ENCODE measurements at regions not wholly inside any gene's neighbourhood (a gene's known extent, or its start where the extent isn't known, plus 50 kb on each side); places are given as distances from the start of the nearest gene placed in this dataset.
"Not testable (repeated sequence)": the region's sequence is repeated elsewhere in the genome, so short reads cannot be mapped to it uniquely, and the experiment has no call there.

DNA sequence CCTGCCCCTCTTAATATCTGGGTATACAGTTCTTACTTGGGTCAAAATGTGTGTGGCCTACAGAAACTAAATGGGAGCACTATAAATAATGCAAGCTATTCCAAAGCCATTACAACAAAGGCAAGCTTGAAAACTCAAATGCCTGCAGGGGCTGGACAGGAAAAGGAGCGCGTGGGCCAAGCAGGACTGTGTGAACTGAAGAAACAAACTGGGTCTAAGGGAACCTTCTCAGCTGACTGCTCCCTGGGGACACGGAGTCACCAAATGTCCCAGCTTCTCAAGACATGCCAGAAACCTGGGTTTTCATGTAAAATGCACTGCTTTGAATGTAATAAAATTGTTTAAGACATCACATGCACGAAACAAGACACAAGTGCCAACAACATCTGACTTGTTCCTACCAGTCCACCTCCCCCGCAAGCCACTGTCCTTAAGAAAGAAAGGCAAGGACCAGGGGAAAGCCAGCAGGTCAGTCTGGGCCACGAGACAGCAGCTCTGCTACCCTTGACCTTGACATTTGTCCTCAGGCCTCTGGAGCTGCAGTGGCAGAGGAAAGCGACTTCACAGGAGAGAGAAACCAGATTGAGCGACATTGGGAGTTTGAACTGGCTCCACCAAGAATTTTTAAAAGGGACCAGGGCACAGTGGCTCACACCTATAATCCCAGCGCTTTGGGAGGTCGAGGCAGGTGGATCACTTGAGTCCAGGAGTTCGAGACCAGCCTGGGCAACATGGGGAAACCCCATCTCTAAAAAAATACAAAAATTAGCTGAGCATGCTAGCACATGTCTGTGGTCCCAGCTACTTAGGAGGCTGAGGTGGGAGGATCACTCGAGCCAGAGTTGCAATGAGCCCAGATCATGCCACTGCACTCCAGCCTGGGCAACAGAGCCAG, 89.7 kb upstream of the SH3BP4 start:
- DNase-seq (ENCODE audit: low spot score), result no peak

DNA sequence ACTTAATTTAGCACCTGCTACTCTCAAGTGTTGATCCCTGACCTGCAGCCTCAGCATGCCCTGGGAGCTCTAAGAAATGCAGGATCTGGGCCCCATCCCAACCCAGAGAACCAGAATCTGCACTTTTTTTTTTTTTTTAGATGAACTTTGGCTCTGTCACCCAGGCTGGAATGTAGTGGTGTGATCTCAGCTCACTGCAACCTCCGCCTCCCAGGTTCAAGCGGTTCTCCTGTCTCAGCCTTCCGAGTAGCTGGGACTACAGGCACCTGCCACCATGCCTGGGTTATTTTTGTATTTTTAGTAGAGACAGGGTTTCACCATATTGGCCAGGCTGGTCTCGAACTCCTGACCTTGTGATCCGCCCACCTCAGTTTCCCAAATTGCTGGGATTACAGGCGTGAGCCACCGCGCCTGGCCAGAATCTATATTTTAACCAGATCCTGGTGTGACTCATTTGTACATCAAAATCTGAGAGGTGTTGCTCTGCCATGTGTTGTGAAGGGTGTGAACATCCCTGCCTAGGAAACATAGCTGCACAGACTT, 92.4 kb upstream of the SH3BP4 start:
- not testable (repeated sequence) for DNase-seq (ENCODE audit: low spot score)

DNA sequence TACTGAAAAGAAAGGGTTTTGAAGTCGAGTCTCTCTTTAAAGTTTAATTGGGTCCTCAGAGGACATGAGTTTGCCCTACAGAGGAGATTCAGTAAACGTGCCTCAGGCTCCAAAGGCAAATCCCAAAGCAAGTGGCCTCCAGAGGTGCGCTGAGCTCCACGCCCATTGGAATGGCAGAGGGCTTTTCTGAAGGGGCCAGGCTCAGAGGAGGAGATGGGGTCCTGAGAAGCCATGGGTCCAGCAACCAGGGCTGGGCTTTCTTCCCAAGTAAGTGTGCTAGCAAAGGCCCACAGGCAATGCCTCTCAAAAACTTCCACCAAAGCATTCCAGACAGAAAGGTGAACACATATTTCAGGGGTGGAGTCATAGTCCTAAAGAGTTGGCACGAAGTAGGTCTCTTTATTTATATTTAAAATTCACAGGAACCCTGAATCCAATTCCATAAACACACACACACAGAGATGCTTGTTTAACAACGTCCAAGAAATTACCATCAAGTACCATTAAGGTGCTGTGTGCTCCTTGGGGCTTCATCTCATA, 93.0 kb upstream of the SH3BP4 start:
- DNase-seq (ENCODE audit: low spot score), result no peak

DNA sequence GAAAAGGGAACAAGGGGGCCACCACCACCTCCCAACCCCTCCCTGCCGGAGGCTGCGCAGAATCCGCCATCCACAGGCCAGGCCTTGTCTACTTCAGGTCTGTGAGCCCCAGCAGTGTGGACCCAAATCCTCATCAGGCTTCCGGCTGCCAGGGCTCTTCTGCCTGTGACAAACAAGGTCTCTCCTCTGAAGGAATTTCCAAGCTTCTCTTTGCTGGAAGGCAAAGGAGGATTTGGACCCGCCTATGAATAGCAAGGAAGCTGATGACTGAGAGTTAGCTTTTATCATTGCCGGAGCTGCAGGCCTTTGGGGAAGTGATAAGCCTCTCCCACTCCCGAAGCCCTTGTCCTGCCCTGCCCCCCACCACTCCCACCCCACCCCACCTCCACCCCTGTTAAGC, 93.7 kb upstream of the SH3BP4 start:
- DNase-seq (ENCODE audit: low spot score), result no peak

DNA sequence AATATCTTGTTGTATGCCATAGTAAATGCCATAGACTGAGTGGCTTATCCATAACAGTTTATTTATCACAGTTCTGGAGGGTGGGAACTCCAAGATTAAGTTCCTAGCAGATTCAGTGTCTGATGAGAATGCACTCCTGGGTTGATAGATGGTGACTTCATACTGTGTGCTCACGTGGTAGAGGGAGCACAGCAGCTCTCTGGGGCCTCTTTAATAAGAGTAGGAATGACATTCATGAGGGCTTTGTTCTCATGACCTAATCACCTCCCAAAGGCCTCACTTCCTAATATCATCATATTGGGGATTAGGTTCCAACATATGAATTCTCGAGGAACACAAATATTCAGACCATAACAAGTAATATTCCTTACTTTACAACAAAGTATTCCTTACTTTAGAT, 98.1 kb upstream of the SH3BP4 start:
- DNase-seq (ENCODE audit: low spot score), result peak; percentile 23

DNA sequence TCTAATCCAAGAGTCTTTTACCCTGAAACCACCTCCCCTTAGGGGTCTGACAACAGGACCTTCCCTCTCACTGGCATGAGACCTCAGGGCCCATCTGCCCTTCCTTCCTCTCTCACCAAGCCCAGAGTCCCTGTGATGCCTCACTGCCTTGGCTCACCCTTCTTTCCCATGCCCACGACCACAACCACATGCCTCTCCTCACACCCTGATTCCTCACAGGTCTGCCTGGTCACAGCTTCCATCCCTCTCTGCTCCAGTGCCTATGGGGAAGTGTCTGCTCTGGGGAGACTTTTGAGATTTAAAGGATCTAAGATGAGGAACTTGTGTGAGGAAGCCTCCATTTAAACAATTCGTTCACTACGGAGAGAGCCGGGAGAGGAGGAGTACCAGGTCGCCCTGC, 98.9 kb upstream of the SH3BP4 start:
- DNase-seq (ENCODE audit: low spot score), result peak; percentile 68

DNA sequence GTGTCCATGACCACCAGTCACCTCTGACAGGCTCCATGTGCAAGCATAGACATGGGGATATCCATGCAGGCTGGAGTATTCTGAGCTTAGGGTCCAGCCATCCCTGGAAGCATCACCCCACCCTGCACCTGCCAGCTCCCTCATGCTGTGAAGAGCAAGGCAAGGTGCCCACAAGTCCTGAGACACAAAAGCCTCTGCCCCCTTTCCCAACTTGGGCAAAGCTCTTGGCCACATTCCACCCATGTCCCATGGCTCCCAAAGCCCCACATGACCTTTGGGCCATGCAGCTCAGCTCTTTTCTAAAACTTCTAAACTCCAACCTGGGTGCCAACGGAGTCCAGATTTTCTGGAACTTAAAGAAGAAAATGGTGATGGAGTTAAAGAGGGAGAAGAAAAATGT, 99.8 kb upstream of the SH3BP4 start:
- no peak for DNase-seq (ENCODE audit: low spot score)

DNA sequence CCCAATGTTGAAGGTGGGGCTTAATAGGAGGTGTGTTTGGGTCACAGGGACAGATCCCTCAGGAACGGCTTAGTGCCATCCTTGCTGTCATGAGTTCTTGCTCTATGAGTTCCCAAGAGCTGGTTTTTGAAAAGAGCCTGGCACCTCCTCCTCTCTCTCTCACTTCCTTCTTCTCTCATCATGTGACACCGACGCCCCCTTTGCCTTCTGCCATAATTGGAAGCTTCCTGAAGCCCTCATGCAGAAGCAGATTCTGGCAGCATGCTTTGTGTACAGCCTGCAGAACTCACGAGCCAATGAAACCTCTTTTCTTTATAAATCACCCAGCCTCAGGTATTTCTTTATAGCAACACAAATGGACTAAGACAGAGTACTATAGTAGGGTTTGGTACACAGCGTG, 100.4 kb upstream of the SH3BP4 start:
- no peak for DNase-seq (ENCODE audit: low spot score)

DNA sequence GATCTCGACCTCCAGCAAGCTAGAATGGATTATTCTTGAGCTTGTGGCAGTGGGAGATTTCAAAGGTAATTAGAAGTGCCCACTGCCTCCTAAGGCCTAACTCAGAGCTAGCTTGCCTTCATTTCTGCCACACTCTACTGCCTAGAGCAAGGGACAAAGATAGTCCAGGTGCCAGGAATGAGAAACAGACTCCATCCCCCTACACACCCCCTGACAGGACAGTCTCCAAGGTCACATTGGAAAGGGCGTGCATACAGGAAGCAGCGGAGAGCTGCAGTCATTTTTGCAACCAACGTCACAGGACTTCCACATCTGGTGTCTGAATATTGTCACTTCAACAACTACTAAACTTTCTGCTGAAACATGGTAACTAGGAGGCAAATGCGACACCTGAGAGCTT, 101.0 kb upstream of the SH3BP4 start:
- no peak for DNase-seq (ENCODE audit: low spot score)

DNA sequence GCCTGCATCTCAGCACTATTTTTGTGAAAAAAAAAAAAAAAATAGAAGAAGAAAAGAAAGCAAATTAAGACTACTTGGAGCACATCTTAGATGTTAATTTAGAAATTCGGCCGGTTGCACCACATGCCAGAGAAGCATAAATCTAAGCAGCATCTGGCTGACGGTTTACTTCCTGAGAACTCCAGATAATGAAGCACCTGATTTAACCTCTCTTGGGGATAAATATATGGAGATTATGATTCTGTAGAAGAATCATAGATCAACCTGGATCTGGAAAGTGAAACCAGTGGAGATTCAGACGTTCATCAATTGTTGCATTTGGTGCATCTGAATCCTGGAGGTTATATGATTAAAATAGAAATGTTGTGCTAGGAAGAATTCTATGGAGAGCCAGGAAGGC, 102.1 kb upstream of the SH3BP4 start:
- no peak for DNase-seq (ENCODE audit: low spot score)

DNA sequence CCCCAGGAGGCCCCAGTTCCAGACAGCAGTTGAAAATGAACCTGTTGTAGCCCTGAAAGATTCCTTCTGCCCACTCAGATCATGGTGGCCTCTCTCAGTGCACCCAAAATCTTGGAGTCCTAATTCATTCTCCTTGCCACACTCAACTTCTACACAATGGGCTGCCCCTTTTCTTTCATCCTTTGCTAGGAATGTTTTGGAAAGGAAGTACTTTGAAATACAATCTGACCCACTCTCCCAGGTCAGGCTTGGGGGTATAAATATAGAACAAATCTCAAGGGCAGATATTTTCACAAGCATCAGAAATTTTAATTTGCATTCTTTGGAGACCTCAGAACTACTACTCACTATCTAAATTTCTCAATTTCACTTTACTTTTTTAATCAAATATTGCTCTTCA, 103.2 kb upstream of the SH3BP4 start:
- DNase-seq (ENCODE audit: low spot score), result no peak

DNA sequence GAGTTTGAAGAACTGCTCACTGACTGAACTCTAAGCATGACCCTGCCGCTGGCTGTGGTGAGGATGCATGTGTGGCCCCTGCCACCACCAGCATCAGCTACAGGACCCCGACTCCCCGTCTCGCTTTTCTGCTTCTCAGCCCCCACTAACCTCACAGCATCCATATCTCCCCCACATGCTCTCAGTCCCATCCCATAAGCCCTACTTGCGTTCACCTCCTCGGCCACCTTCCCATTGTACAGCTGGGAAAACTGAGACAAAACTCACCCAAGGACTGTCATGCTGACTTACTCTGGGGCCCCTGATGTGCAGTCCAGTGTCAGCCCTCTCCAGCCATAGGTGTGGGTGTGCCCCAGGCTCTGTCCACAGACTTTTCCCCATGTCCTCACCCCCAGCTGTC, 104.2 kb upstream of the SH3BP4 start:
- no peak for DNase-seq (ENCODE audit: low spot score)

DNA sequence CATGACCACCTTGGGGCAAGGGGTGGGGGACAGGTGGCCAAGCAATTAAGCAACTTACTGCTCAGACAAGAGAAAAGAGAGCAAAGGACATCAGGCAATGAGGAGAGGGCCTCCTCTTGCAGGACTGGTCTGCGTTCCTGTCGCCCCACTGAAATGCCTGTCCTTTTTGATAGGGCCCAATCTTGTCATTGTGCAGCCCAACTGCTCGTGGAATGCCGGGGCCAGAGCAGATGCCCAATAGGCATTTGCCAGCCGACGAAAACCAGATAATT, 104.5 kb upstream of the SH3BP4 start:
- no peak for DNase-seq (ENCODE audit: low spot score)

DNA sequence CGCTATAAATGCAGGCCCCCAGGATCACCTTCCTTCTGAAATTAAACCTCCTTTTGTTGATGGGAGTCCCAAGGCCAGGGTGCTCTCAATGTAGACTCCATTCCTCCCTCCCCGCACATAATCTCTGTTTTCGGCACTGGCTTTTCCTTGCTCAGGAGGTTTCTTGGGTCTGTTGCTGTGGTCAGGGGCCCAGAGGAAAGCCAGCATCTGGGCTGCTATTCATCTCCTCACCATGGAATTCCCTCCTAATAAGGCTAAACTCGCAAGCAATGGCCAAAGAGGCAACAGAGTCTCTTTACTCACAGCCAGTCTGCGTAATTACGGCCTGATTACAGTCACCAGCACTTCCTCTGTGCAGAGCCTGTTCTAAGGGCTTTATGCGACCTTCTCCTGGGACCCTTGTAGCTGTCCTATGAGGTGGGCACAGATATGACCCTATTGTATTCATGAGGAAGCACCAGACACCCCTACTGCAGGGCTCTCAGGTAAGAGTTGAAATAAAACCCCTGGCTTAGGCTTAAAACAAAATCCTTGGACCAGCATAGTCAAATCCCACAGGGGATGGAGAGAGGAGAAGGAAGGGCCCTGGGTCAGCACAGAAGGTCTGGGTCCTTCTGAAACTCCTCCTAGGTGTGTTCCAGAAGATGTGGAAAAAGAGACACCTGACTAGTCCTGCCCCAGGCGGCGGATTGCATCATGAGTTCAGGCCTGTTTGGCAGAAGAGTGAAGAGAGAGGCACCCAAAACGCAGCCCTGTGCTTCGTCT, 105.0 kb upstream of the SH3BP4 start:
- DNase-seq (ENCODE audit: low spot score), result no peak

DNA sequence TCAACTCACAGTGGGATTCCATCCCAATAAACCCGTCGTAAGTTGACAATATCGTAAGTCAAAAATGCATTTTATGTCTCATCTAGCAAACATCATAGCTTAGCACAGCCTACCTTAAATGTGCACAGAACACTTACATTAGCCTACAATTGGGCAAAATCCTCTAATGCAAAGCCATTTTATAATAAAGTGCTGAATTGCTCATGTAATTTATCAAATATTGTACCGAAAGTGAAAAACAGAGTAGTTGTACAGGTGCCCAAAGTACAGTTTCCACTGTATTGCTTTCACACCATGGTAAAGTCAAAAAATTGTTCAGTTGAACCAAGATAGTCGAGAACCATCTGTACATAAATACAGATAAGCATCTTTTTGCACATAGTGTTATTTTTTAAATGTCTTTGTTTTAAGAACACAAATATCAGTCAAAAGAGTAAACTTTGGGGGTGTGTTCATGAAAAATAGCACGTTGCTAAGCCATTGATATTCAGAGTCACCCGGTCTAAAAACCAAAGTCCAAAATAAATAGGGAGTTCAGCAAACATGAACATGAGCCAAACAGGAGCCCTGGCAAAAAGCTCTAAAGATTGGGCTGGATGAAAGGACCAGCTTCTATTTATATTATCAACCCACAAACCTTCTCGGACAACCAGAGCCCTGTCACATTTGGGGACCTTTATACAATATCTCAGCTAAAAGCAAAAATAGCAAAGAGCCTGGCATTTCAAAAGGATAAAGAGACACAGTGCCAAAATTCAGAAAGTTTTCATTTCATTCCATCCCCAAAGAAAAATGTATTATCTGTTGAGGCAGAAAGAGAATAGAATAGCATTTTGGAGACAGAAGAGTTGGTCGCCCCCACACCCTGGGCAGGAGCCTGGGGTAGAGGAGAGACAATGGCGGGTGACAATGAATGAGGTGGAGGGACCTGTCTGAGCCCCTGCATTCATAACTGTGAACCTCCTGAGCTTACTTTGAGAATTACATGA, 105.9 kb upstream of the SH3BP4 start:
- DNase-seq (ENCODE audit: low spot score), result no peak

DNA sequence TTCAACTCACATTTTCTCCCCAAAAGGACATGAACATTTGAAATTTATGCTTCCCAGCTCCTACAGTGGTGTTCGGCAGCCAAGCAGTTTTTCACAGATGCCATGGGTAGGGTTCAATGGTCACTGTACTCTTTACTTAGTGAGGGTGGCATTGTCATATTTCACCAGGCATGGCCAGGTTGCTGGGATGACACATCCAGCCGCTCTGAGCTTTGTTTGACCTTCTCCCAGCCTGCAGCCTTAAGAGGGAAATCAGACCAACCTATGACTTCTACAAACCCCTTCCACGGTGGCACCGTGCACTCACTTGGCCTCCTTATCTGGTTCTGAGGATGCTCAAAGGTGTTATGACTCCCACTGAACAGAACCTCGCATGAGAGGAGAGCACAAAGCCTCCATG, 108.4 kb upstream of the SH3BP4 start:
- peak; percentile 47 for DNase-seq (ENCODE audit: low spot score)

DNA sequence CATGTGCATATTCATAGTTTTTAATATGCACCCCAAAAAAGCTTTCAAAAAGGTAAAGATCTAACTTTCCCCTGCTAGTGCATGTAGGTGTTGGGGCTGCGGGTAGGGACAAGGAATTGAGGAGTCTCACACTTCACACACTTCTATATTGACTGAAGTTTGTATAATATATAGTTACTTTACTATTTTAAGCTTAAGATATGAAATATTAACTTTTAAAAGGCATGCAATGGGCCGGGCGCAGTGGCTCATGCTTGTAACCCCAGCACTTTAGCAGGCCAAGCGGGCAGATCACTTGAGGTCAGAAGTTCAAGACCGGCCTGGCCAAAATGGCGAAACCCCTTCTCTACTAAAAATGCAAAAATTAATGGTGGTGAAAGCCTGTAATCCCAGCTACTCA, 109.1 kb upstream of the SH3BP4 start:
- no peak for DNase-seq (ENCODE audit: low spot score)

DNA sequence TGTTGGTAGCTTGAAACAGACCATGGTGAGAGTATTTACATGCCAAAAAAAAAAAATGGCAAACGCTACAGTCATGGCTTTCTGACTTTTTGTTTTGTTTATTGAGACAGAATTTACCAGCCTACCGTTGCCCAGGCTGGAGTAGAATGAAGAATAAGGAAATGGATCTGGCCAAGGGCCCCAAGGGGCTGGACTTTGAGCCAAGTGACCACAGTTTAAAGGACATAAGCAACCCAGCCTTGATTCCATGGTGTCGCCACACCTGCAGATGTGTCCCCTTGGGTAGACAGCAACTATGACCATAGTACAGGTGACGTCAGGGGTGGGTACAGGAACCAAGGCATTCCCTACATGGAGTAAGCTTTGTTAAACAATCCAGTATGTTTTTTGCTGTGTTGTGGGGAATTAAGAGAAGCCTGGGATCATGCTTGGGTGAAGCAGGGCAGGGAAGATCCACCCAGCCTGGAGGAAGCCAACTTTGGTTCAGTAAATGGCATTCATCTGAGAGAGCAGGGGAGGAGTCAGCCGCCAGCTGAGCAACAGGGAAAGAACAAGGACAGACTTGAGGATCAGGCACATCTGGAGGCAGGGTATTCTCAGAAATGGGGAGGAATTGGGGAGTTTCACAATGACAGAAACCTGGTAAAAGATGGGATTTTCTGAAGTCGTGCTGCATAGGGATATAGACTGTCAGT, 110.3 kb upstream of the SH3BP4 start:
- peak; percentile 35 for DNase-seq (ENCODE audit: low spot score)

DNA sequence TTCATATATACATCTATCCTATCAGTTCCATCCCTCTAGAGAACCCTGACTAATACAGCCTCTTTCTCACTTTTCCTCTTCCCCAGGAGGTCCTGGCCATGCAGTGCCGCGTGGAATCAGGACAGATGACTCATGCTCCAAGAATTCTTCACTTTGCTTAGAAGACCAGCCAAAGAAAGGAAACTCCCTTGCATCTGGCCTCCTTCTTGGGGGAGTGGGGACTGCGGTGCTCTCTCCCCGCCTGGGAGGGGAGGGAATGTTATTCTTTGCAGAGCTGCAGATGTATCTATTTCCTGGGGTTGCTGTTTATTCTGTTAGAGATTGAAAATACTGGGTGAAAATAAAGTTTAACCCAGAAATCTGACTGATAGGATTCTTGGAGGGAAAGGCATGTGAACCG, 111.5 kb upstream of the SH3BP4 start:
- DNase-seq (ENCODE audit: low spot score), result peak; percentile 98

DNA sequence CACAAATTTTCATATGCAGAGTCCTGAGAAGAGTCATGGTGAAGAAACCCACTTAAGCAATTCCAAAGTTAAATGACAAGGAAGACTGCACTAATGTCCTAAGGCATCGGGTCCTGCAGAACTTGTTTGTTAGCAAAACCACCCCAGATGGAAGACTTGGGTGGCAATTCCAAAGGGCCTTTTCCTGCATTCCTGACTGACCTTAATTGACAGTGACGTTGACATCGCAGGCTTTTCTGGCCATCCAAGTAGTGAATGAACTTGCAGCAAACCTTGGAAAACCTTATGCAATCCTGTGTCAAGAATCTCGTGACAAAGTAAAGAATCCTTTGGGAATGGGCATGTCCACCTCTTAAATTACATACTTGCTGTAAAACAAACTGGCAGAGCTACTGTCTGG, 112.5 kb upstream of the SH3BP4 start:
- DNase-seq (ENCODE audit: low spot score), result peak; percentile 88

DNA sequence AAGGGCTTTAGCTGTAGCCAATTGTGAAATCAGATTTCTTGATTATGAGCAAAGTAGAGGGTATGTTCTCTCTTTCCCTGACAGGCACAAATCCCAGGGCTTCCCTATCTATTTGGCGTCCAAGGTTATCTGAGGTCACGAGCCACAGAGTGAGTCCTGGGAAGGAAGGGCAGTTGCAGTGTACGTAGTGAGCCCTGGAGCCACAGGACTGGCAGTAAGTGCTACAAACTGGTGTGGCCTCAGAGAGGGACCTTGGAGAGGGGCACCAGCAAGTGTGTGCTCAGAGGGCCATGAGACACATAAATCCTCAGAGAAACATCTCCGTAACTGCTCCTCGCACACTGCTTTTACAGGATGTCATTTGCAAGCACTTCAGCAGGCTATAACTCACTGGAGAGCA, 115.5 kb upstream of the SH3BP4 start:
- no peak for DNase-seq (ENCODE audit: low spot score)

Measured in kidney tubule cell (primary cell).